ENCODE measurements at regions not wholly inside any gene's neighbourhood (a gene's known extent, or its start where the extent isn't known, plus 50 kb on each side); places are given as distances from the start of the nearest gene placed in this dataset.

DNA sequence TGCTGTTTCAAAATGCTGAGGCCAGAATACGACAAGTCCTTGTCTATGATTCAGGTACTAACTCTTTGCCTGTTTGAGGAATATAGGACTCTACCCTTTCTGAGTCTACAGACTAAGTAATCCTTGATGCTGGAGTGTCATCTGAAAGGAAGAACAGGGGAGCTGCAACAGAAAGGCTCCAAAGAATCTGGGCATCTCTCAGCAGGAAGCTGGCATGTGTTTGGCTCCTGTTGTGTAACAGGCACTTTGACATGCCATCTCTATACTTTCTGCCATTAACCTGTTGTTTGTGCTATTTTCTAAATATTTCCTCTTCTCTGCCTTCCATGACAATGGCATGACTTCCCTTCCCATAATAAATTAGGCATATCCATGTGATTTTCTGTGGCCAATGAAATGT, 409.5 kb downstream of the ADRA2A start:
- Histone ChIP-seq H3K9me3 (replicated peaks; ENCODE audit: control insufficient read depth, insufficient read depth, low read length) (peaks cover 2% of the 10 kb centered on the region; the same call in 1 of the 3 replicates), H3K27me3 (replicated peaks in 1 of 2; ENCODE audit: control insufficient read depth in 2 of 2, insufficient read depth in 2 of 2, low read length in 1 of 2) (no peaks in the 10 kb centered on the region), H3K27ac (ENCODE audit: control insufficient read depth, insufficient read depth) (no peak overlapping the region), H2AFZ (ENCODE audit: control insufficient read depth, low read depth, low read length) (no peak overlapping the region), H3K4me3 (no peak overlapping the region), H3K9ac (ENCODE audit: control insufficient read depth, insufficient read depth, low read length) (no peak overlapping the region), H3K4me2 (ENCODE audit: control insufficient read depth, insufficient read depth) (no peak overlapping the region), H3K79me2 (ENCODE audit: control insufficient read depth, insufficient read depth, low read length) (no peaks in the 10 kb centered on the region), H4K20me1 (ENCODE audit: control insufficient read depth, insufficient read depth) (no peaks in the 10 kb centered on the region), H3K36me3 (ENCODE audit: control insufficient read depth in 2 of 2, insufficient read depth in 2 of 2, low read length in 1 of 2) (no peaks in the 10 kb centered on the region), H3K4me1 (ENCODE audit: control insufficient read depth, insufficient read depth, low read length) (no peaks in the 10 kb centered on the region)
- no peak for DNase-seq (ENCODE audit: low read depth, low spot score)
- TF ChIP-seq BACH1 (IDR thresholded peaks at IDR 0.05; ENCODE audit: borderline replicate concordance) (no peak), RFX5 (IDR thresholded peaks at IDR 0.05; ENCODE audit: low read depth, low read length) (no peak), LARP7 (IDR thresholded peaks at IDR 0.05) (no peak), RB1 (IDR thresholded peaks at IDR 0.05; ENCODE audit: borderline replicate concordance) (no peak), KDM1A (IDR thresholded peaks at IDR 0.05; ENCODE audit: borderline replicate concordance) (no peak), ZNF384 (IDR thresholded peaks at IDR 0.05; ENCODE audit: borderline replicate concordance, low read depth, low read length) (no peak), BMI1 (IDR thresholded peaks at IDR 0.05; ENCODE audit: borderline replicate concordance) (no peak), DPF2 (IDR thresholded peaks at IDR 0.05) (no peak), NFYA (IDR thresholded peaks at IDR 0.05; ENCODE audit: borderline replicate concordance, low read depth, low read length) (no peak), POLR2AphosphoS5 (IDR thresholded peaks at IDR 0.05; ENCODE audit: low read length) (no peak), EED (IDR thresholded peaks at IDR 0.05; ENCODE audit: low read depth) (no peak), POU2F2 (IDR thresholded peaks at IDR 0.05; ENCODE audit: borderline replicate concordance, low read depth, low read length) (no peak), CHD1 (IDR thresholded peaks at IDR 0.05; ENCODE audit: low read depth, low read length) (no peak), PRDM15 (CRISPR knock-in tag; IDR thresholded peaks at IDR 0.05) (no peak)
- TF ChIP-seq, protein P1, sequence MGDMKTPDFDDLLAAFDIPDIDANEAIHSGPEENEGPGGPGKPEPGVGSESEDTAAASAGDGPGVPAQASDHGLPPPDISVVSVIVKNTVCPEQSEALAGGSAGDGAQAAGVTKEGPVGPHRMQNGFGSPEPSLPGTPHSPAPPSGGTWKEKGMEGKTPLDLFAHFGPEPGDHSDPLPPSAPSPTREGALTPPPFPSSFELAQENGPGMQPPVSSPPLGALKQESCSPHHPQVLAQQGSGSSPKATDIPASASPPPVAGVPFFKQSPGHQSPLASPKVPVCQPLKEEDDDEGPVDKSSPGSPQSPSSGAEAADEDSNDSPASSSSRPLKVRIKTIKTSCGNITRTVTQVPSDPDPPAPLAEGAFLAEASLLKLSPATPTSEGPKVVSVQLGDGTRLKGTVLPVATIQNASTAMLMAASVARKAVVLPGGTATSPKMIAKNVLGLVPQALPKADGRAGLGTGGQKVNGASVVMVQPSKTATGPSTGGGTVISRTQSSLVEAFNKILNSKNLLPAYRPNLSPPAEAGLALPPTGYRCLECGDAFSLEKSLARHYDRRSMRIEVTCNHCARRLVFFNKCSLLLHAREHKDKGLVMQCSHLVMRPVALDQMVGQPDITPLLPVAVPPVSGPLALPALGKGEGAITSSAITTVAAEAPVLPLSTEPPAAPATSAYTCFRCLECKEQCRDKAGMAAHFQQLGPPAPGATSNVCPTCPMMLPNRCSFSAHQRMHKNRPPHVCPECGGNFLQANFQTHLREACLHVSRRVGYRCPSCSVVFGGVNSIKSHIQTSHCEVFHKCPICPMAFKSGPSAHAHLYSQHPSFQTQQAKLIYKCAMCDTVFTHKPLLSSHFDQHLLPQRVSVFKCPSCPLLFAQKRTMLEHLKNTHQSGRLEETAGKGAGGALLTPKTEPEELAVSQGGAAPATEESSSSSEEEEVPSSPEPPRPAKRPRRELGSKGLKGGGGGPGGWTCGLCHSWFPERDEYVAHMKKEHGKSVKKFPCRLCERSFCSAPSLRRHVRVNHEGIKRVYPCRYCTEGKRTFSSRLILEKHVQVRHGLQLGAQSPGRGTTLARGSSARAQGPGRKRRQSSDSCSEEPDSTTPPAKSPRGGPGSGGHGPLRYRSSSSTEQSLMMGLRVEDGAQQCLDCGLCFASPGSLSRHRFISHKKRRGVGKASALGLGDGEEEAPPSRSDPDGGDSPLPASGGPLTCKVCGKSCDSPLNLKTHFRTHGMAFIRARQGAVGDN (IDR thresholded peaks at IDR 0.05) = no peak
- TF ChIP-seq, protein P2, sequence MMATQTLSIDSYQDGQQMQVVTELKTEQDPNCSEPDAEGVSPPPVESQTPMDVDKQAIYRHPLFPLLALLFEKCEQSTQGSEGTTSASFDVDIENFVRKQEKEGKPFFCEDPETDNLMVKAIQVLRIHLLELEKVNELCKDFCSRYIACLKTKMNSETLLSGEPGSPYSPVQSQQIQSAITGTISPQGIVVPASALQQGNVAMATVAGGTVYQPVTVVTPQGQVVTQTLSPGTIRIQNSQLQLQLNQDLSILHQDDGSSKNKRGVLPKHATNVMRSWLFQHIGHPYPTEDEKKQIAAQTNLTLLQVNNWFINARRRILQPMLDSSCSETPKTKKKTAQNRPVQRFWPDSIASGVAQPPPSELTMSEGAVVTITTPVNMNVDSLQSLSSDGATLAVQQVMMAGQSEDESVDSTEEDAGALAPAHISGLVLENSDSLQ (IDR thresholded peaks at IDR 0.05) = no peak
- no peak for ATAC-seq
- in situ Hi-C loops (cut with MboI) (no loop called here), intact Hi-C loops (cut with micrococcal nuclease; ENCODE audit: unreplicated experiment) (no loop called here)
- FAIRE-seq = no peak
- ChIA-PET POLR2A (no interaction called here), RAD21 (ENCODE audit: unreplicated experiment) (no interaction called here), CTCF (no interaction called here), SMC1A (ENCODE audit: uncharacterized antibody, unreplicated experiment) (no interaction called here)
- WGBS (ENCODE audit: insufficient coverage, insufficient replicate concordance, low lambda C conversion rate, missing lambda C conversion rate) = 0% methylated on average over 1 of the region's 1 CpG
- no TSS peak for BruUV-seq (replicated peaks)
